ENCODE measurements at regions not wholly inside any gene's neighbourhood (a gene's known extent, or its start where the extent isn't known, plus 50 kb on each side); places are given as distances from the start of the nearest gene placed in this dataset.

- no peak for TF ChIP-seq CTCF (IDR thresholded peaks at IDR 0.05)
- no peak for TF ChIP-seq POLR2A (IDR thresholded peaks at IDR 0.05)
Measured at GRCh38 chr3:193030276-193030675, 112.6 kb upstream of the MB21D2 start.

All from adrenal gland (tissue), 5 donors.